Choroid plexus epithelial cell (primary cell): ENCODE measurements at regions not wholly inside any gene's neighbourhood (a gene's known extent, or its start where the extent isn't known, plus 50 kb on each side); places are given as distances from the start of the nearest gene placed in this dataset.

Source experiments
- DNase-seq: peaks from one replicate; pipeline ENCODE4 v3.0.0-alpha.2; 2010; ENCODE audit warnings: low read depth
- H3K4me3 ChIP-seq: 2 replicates; pipeline ENCODE4 v1.5.1; 2011; ENCODE audit warnings: low read depth, mild to moderate bottlenecking, control low read depth, low read length, moderate library complexity
- CTCF ChIP-seq: conservative IDR thresholded peaks from 2 replicates; pipeline ENCODE4 v1.5.1; 2011; ENCODE audit warnings: low read depth, mild to moderate bottlenecking, control low read depth, inconsistent platforms, low read length, moderate library complexity

DNA sequence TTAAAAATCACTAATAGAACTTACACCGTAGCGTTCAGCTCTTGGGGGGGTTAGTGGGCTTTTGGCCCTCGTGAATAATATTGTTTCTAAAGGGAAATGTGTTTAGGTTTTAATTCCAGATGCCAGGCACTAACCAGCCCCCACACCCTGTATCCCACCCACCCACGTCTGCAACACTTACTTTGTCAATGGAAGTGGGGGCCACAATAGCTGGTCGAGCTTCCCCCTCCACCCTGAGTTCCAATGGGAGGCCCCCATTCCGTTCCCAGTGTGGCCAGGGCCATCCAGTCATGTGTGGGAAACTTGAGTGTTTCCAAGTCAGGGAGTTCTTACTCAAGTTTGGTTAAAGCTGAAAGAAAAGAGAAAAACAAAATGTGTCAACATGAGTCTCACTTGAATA lies 271.4 kb downstream of the ENC1 start:
- TF ChIP-seq CTCF = no peak
- no peak for DNase-seq
- H3K4me3 ChIP-seq = no peak overlapping the region

DNA sequence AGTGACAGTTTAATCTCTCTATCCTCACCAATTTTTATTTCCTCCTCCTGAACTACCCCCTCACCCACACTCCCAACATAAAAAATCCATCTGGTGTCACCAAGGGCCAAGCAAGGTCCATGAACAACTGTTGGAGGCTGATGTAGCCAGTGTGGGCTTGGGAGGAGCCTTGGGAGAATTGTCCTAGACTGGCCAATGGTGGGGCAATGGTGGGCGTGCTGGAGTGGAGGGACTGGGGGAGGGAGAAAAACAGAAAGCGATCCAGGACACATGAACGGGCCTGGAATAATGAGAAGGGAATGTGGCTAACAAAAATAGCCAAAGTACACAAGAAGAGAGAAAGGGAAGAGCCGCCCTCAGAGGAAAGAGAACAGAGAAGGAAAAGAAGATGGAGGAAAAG lies 272.6 kb downstream of the ENC1 start:
- no peak overlapping the region for H3K4me3 ChIP-seq
- TF ChIP-seq CTCF = no peak
- no peak for DNase-seq

DNA sequence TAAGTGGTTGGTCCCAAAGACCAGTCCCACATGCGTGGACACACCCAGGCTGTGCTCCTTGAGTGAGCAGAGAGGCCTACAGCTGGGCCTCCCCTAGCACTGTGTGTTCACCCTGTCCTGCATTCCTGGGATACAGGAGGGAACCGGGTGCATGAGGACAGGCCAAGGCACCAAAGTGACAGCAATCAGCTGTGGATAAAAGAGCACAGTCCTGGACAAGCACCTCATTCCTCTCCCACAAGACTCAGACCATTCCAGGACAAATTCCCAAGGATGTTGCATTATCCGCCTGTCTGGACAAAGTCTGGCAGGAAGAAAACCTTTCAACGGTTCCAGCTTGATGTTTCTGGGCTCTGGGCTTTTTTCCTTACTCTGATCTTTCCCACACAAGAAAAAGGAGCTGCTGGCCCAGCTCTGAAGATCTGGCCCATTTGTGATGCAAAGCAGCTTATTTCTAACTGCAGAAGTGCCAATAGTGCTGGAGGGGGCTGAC lies 273.2 kb downstream of the ENC1 start:
- no peak for TF ChIP-seq CTCF
- H3K4me3 ChIP-seq = no peak overlapping the region
- DNase-seq = no peak

DNA sequence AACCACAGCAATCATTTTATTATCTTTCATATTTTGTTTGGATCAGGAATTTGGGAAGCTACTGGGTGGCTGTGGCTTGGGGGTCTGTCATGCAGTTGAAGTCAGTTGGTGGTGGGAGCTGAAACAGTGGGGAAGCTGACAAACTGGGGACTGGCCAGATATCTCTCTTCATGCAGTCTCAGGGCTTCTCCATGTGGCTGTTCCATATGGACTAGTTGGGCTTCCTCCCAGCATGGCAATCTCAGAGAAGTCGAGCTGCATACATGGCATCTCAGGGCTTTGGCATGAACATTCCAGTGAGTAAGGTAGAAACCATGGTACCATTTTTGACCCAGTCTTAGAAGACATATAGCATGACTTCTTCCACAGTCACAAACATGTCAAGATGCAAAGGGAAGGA lies 274.8 kb downstream of the ENC1 start:
- no peak for DNase-seq
- no peak overlapping the region for H3K4me3 ChIP-seq
- no peak for TF ChIP-seq CTCF

DNA sequence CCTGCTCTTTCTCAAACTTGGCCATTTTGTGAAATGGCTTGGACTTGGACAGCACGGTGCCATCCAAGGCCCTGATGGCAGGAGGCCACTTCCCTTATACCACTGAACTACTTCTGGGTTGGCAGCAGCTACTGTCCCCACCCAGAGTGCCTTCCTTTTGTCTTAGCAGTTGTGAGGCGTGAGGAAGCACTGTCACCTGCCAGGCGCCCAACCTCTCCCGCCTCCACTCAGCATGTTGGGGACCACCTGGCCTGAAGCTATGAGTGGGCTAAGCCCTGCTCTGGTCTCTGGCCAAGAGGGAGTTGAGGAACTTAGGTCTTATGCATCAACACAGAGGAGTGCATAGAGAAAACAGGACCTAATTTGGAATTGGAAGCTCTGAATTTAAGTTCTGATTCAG lies 276.0 kb downstream of the ENC1 start:
- H3K4me3 ChIP-seq = no peak overlapping the region
- no peak for DNase-seq
- no peak for TF ChIP-seq CTCF

DNA sequence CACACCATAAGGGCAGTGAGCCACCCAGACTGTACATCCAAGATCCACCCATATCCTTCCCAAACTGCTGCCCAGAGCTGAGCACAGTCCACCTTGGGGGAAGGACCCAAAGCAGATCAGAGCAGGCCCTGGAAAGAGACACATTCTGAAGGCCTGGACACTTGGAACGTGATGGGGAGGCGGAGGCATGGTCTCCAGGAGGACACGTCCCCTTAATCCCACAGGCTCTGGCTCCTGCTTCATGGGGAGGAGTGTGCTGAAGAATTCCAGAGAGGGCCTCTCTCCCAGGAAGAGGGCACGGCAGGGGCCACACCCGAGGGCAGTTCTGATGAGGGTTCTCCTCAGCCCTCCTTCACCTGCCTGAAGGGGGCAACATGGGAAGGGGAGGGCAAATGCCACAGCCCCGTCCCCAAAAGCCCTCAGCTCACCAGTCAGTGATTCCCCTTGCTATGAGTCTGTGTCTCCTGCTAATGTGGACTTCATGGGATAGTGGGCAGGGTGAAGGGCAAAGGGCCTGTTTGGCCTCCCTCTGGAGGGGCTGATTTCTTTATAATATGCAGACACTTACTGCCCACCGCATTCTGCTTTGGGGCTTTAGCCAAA lies 276.8 kb downstream of the ENC1 start:
- TF ChIP-seq CTCF = no peak
- DNase-seq = no peak
- no peak overlapping the region for H3K4me3 ChIP-seq

DNA sequence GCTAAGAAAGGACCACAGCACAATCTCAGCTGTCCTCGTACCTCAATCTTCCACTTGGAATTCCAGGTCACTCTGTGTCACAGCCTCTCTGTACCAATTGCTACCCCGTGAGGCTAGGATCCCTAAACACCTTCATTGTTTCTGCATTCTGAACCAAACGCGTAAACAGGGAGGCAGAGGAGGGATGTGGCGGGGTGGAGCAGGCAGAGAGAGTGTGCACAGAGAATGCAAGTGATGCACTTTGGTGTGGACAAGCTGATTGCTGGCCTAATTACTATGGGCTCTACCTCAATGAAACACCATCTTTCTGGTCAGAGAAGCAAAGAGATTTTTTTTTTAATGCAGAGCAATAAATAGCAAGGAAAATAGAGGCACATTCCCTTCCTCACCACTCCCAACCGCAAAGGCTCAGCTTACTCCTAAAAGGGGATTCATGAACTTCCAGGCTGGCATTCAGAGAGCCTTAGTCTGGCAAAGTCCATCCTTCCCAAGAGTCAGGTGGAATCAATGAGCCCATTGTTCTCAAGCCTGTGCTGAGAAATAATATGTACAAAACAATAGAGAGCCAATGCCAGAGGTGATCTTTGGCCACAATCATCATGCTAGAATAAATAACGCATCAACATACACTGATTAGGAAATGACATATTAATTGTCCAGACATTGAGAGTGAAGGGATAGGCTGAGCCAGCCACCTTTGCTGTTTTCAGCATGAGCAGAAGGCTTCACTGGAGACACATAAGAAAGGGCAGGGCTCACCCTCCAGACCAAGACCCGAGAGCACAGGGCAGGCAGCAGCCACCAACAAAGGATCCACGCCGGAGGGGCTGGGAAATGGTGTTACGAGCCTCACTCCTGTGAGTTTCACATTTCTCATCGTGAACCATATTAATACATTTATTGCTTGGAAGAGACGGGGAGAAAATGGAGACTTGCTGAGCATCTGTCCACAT lies 278.8 kb downstream of the ENC1 start:
- H3K4me3 ChIP-seq = no peak overlapping the region
- TF ChIP-seq CTCF = no peak
- no peak for DNase-seq
